HG03045 (cell line): ENCODE measurements at regions not wholly inside any gene's neighbourhood (a gene's known extent, or its start where the extent isn't known, plus 50 kb on each side); places are given as distances from the start of the nearest gene placed in this dataset.

Experiments used
- ATAC-seq: cut with Tn5 transposase; IDR thresholded peaks from one replicate; pipeline ENCODE4 v1.9.1; 2021; ENCODE audit warnings: mild to moderate bottlenecking, moderate library complexity; ENCODE audit not compliant: unreplicated experiment

GRCh38 chr4:30281986-30282385, 438.2 kb upstream of the PCDH7 start:
- no peak for ATAC-seq

GRCh38 chr4:30283336-30283735, 436.8 kb upstream of the PCDH7 start:
- ATAC-seq = no peak

- no peak for ATAC-seq
These were observed 425.9 kb upstream of the PCDH7 start for GRCh38 chr4:30294295-30294694.

- ATAC-seq = no peak
These were observed 424.5 kb upstream of the PCDH7 start for GRCh38 chr4:30295652-30296051.

- ATAC-seq = no peak
These were observed 406.2 kb upstream of the PCDH7 start for GRCh38 chr4:30314001-30314400.

- no peak for ATAC-seq
These were observed 389.1 kb upstream of the PCDH7 start for GRCh38 chr4:30330894-30331652.

- ATAC-seq = no peak
These were observed 378.4 kb upstream of the PCDH7 start for GRCh38 chr4:30341731-30342130.

GRCh38 chr4:30350288-30350687, 369.9 kb upstream of the PCDH7 start:
- ATAC-seq = no peak

- no peak for ATAC-seq
These were observed 365.6 kb upstream of the PCDH7 start for GRCh38 chr4:30354605-30355004.

- no peak for ATAC-seq
These were observed 357.7 kb upstream of the PCDH7 start for GRCh38 chr4:30362436-30362835.

- no peak for ATAC-seq
These were observed 350.1 kb upstream of the PCDH7 start for GRCh38 chr4:30370105-30370504.

- ATAC-seq = peak; percentile 70
These were observed 339.7 kb upstream of the PCDH7 start for GRCh38 chr4:30380404-30380998.

GRCh38 chr4:30385650-30386049, 334.5 kb upstream of the PCDH7 start:
- ATAC-seq = no peak

- no peak for ATAC-seq
These were observed 333.8 kb upstream of the PCDH7 start for GRCh38 chr4:30386266-30386895.

GRCh38 chr4:30395902-30396301, 324.3 kb upstream of the PCDH7 start:
- no peak for ATAC-seq

GRCh38 chr4:30396772-30397475, 323.2 kb upstream of the PCDH7 start:
- ATAC-seq = no peak

GRCh38 chr4:30399476-30399875, 320.7 kb upstream of the PCDH7 start:
- ATAC-seq = no peak

GRCh38 chr4:30402276-30402675, 317.9 kb upstream of the PCDH7 start:
- no peak for ATAC-seq

GRCh38 chr4:30413915-30414314, 306.3 kb upstream of the PCDH7 start:
- ATAC-seq = no peak

- no peak for ATAC-seq
These were observed 303.6 kb upstream of the PCDH7 start for GRCh38 chr4:30416547-30416946.

- no peak for ATAC-seq
These were observed 292.2 kb upstream of the PCDH7 start for GRCh38 chr4:30427932-30428331.
